Stimulated activated CD4-positive, alpha-beta T cell treated with anti-CD3 and anti-CD28 coated beads, Interleukin-1b, Interleukin-23, amount 100 ng/mL, for 1 hour (primary cell): ENCODE measurements at regions not wholly inside any gene's neighbourhood (a gene's known extent, or its start where the extent isn't known, plus 50 kb on each side); places are given as distances from the start of the nearest gene placed in this dataset.
"Not testable (repeated sequence)": the region's sequence is repeated elsewhere in the genome, so short reads cannot be mapped to it uniquely, and the experiment has no call there.

Experiments
- DNase-seq, 2 donors: peaks; one replicate each; pipeline ENCODE4 v3.0.0-alpha.2; 2020; ENCODE audit warnings: low read depth in 2 of 2

DNA sequence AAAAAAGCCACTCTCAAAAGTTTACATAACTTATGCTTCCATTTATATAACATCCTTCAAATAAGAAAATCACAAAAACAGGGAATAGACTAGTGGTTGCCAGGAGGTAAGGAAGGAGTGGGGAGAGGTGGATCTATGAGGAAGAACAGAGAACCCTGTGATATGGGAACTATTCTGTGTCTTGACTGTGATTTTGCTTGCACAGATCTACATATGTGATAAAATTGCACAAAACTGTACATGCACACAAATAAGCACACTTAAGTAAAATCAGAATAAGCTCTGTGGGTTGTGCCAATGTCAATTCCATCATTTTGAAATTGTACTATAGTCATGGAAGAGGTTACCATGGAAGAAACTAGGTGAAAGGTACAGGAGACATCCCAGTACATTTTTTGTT lies 121.6 kb upstream of the SGCG start:
- DNase-seq: no peak

DNA sequence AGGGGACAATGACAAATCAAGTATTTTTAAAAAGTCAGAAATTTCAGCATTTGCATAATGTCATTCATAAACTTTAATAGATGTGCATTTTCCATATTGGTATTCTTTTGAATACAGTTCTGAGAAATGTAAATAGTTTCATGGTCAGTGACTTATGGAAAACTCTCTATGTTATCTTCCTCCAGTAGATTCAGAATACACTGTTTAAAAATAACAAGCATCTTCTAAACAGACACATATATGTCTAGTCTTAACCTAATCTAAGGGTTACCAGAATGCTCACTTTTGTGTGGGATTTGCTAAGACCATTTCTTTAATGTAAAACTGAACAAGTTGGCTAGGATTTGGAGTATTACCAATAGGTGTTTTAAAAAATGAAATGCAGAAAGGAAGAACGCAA lies 119.8 kb upstream of the SGCG start:
- no peak for DNase-seq

DNA sequence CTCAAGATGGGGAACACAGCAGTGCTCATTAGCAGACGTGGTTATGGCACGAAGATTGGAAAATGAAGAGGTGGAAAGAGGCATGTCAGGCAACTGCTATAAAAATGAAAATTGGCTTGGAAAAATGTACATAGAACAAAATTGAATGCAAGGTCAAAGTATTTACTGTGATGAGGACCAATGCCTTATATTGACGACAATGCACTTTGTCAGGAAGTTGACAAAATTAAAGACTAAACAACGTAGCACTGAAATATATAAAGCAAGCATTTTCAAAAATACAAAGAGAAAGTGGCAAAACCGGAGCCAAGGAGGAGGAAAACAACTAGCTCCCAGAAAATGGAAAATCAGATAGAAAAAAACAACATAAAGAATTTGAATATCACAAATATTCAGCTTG lies 113.7 kb upstream of the SGCG start:
- no peak for DNase-seq

DNA sequence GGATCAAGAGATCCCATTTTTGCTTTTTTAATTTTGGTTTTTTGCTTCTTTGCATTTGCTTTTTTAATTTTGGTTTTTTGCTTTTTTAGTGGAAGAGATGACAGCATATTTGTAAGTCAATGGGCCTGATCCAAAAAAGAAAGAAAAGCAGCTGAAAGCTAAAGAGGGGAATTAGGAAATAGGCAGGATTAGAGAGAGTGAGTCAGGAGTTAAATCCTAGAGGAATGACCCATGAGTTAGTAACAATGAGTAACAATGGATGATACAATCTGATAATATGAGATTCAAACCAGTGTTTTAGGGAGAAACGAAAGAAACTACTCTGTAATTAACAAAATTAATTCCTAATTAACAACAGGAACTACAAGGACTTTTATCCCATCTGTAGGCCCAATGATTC lies 111.2 kb upstream of the SGCG start:
- no peak for DNase-seq

DNA sequence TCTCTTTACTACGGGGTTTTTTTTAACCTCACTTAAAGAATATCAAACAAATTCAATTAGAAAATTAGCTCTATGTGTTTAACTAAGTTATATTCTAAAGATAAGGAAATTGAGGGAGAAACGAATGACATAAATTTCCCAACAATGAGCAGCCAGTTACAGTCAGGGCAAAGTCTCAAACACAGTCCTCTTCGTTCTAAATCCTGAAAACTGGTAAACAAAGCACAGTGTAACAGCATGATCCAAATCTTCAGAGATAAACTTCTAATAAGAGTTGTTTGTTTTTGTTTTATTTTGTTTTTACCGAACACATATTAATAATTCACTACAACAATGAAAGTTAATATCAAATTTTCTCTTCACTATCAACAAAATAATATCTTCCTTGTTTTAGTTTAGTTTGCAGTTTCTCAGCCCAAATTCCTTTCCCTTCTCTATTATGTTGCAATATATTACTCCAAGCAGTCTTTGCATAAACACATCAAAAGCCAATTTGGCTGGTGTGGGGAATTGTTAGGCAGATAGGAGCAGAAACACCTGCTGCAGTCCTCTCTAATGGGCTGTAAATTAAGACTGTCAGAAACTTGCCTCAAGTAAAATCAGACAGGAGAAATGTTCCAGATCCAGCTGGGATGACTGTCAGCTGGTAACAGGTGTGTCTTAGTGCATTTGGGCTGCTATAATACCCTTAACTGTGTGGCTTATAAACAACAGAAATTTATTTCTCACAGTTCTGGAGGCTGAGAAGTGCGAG lies 106.5 kb upstream of the SGCG start:
- no peak for DNase-seq

DNA sequence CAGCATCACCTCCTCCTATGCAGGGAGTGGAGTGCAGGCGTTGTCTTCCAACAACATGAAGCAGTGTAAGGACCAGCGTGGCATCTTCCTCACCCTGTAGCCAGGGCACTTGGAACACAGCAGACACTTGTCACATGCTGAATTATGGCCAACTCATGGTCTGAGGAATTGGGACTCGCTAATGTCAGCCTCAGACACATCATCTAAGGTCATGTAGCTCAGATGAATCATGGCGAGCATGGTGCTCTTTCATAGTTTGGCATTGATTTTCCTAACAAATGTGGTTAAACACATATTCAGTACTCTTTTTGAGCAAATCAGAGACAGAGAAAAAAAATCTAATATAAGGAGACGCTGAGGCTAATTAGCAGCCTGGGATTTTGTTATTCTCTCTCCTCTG lies 99.6 kb upstream of the SGCG start:
- no peak for DNase-seq

DNA sequence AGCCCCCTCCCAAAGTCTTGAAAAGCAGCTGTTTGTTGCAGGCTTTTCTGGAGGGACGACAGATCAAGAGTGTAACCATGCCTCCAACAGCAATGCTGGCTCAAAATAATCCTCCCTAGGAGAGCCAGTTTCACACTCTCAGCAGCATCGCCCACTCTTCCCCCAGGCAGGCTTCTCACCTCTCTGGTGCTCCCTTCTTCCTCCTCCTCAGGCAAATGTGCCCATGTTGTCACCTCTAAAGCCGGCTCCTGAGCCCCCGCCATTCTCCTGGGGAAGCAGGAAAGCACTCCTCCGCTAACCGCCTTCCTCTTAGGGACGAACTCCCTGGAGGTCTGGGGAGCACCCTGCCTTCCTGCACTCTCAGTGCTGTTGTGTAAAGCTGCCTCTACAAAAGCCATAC lies 98.9 kb upstream of the SGCG start:
- no peak for DNase-seq

DNA sequence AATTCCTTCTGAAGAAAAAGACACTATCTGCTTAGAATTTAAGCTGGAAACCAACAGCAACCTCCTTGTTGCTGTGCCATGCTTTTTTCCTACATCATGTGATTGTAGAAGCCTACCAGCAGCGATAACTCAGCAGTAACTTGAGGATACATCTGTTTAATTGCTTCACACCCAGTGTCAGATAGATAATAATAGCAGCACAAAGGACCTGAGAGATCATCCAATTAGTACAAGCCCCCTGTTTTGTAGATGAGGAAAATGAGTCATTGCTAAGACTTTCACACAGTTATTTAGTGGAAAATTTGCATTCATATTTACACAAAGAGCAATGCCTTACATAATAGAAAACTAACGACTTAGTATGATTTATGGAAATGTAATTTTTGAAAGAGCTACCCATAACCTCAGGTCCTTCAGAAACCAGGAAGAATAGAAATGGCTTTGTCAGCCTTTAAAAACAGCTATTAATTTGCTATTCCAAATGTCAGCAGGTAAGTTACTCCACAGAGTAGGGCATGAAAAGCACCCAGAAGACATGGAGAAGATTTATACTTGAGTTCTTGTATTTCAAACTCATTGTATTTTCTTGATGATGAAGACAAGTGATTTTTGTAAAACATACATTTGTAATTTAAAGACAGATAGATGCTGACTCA lies 93.7 kb upstream of the SGCG start:
- no peak for DNase-seq

DNA sequence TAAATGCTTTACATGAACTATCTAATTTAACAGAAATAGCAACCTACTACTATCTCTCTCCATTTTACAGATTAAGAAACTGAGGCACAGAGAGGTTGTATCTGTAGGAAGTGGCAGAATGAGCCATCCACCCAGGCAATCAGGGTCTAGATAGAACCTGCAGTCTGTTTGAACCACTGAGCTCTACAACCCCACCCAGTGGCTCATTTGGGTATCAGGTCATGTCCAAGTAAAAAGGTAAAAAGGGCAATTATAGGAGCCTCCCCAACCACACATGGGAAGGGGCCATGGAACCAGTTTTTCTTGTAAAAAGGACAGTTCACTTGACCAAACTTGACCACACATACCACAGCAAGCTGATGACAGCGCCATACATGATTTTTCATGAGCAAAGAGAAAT lies 92.9 kb upstream of the SGCG start:
- no peak for DNase-seq

DNA sequence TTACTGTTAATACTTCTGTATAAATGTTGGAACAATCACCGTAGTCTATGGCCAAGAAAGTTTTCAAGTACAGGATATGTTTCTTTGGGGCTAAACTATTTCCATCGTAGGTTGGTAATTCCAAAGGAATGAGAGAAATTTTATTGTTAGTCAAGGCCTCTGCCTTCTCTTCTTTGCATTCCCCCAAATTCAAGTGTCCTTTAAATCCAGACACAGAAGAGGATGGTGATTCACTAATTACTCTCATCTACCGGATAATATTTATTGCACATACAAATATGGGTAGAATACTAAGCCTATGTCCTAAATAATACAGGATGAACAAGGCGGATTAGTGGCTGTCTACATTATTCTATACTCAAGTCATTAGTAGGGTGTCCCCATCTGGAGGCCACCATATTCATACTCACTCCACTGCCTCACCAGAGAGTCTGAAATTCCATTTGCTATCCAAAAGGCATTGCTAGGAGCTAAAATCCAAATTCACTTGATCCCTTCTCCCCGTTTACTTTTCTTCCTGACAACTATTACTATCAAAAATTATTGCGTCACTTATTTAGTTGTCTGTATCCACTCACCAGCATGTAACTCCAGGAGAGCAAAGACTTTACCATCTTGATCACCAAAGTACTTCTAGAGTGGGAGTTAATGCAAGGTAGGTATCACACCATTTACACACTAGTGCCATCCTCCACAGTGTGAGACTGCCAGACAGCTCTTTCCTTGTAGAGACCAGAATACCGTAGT lies 82.4 kb upstream of the SGCG start:
- no peak for DNase-seq

DNA sequence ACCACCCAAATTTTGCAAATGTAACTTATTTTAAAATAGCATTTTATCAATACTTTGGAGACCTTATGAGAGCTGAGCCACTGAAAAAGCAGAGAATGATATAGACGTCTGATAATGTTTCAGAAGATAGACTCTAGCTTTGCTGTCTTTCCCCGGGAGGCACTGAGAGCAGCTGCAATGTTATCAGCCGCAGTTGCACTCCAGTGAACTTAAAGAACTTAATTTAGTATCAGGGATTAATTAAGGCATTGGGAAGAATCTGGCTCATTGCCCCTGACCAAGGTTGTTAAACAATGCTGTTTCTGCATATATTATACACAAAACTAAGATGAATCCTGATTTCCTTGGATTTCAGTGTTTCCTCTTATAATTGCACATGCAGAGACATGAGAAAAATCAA lies 75.7 kb upstream of the SGCG start:
- no peak for DNase-seq

DNA sequence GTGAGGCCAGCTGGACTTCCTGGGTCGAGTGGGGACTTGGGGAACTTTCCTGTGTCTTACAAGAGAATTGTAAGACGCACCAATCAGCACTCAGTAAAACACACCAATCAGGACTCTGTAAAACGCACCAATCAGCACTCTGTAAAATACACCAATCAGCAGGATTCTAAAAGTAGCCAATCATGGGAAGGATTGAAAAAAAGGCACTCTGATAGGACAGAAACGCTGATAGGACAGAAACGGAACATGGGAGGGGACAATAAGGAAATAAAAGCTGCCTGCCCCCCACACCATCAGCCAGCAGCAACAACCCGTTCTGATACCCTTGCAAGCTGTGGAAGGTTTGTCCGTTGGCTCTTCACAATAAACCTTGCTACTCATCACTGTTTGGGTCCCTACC lies 73.1 kb upstream of the SGCG start:
- no peak for DNase-seq

DNA sequence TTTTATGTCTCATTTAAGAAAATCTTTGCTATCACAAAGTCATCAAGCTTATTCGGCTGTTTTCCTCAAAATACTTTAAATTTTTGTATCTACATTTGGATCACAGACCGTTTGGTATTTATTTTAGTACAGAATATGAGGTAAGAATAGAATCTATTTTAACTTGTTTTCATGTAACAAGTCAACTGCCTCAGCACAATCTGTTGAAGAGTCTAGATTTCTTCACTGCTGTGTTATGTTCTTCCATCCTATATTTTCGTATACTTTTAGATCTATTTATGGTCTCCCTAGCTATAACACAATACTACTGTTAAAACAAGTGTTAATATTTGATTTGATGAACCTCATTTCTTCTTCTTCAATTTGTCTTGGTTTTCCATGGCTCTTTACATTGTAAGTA lies 61.6 kb upstream of the SGCG start:
- DNase-seq: no peak

DNA sequence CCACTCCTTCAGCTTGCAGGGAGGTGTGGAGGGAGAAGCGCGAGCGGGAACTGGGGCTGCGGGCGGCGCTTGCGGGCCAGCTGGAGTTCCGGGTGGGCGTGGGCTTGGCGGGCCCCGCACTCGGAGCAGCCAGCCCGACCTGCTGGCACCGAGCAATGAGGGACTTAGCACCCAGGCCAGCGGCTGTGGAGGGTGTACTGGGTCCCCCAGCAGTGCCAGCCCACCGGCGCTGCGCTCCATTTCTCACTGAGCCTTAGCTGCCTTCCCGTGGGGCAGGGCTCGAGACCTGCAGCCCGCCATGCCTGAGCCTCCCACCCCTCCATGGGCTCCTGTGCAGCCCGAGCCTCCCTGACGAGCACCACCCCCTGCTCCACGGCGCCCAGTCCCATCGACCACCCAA lies 53.2 kb upstream of the SGCG start:
- DNase-seq: not testable (repeated sequence)

DNA sequence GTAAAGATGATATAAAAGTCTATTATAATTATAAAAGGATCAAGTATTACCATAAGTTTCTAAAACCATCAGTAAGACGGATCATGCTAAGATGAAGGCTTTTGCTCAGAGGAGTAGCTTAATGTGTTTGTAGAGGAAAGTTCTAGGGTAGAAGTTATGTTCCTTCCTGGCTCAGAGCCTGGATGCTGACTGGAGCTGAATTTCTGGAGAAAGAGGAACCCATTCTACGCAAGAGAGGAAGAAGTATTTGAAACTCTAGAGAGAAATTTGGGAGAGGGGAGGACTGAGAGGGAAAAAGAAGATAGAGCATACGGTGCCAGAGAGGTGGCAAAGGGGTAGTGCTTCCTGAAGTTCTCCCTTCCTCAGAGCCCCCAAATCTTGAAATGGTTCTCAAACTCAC lies 51.4 kb upstream of the SGCG start:
- no peak for DNase-seq
